GM19324 (cell line): ENCODE measurements at regions not wholly inside any gene's neighbourhood (a gene's known extent, or its start where the extent isn't known, plus 50 kb on each side); places are given as distances from the start of the nearest gene placed in this dataset.

ENCODE experiments used
- ATAC-seq: cut with Tn5 transposase; IDR thresholded peaks from one replicate; pipeline ENCODE4 v1.9.1; 2021; ENCODE audit warnings: mild to moderate bottlenecking, moderate library complexity; ENCODE audit not compliant: unreplicated experiment, low FRiP score

GRCh38 chr3:145983101-145983500 lies 177.9 kb downstream of the PLOD2 start:
- ATAC-seq = no peak
